Upper lobe of left lung (tissue), 4 donors: ENCODE measurements at regions not wholly inside any gene's neighbourhood (a gene's known extent, or its start where the extent isn't known, plus 50 kb on each side); places are given as distances from the start of the nearest gene placed in this dataset.

Experiments
- CTCF ChIP-seq, 6 experiments: fragments of 450-650 bp in 4 of 6; fragments of 200-600 bp in 2 of 6; sonication (generic) in 2 of 6; IDR thresholded peaks; one replicate each; pipeline ENCODE4 v1.5.1; 2016 to 2019; ENCODE audit warnings: antibody characterized with exemption in 6 of 6
- EP300 ChIP-seq, 4 donors: sonication (generic); formaldehyde crosslinking; IDR thresholded peaks; one replicate each; pipeline ENCODE4 v1.5.1; 2017; ENCODE audit warnings: antibody characterized with exemption in 4 of 4, control low read depth in 2 of 4

- TF ChIP-seq CTCF (IDR thresholded peaks at IDR 0.05) (no peak), EP300 (IDR thresholded peaks at IDR 0.05) (no peak)
Measured at GRCh38 chr4:149912000-149912399, 96.4 kb upstream of the IQCM start.
